Heart left ventricle (tissue), 16 donors: ENCODE measurements at regions not wholly inside any gene's neighbourhood (a gene's known extent, or its start where the extent isn't known, plus 50 kb on each side); places are given as distances from the start of the nearest gene placed in this dataset.
A peak's percentile ranks its signal among the peaks of the same experiment; 100 is the strongest.

Experiments used
- ATAC-seq, 4 donors: fragments of 200-7000 bp; cut with Tn5 transposase; one replicate each; pipeline ENCODE4 v1.9.1; 2020 to 2022; ENCODE audit warnings: moderate library complexity in 4 of 4, mild to moderate bottlenecking in 3 of 4, moderate number of reproducible peaks in 1 of 4
- DNase-seq, 5 donors: peaks; one replicate each; pipeline ENCODE4 v3.0.0-alpha.2; 2020
- H3K27ac ChIP-seq, 12 donors: fragments of 200-600 bp; sonication (generic) in 4 of 12; one replicate each; pipeline versions ENCODE4 v1.5.0 to v1.8.0; 2016 to 2022; ENCODE audit warnings: mild to moderate bottlenecking in 2 of 12
- H3K27me3 ChIP-seq, 9 donors: fragments of 200-600 bp; sonication (generic) in 2 of 9; one replicate each; pipeline versions ENCODE4 v1.5.1 to v1.8.0; 2016 to 2022; ENCODE audit warnings: mild to moderate bottlenecking in 3 of 9
- H3K36me3 ChIP-seq, 9 donors: fragments of 200-600 bp; sonication (generic) in 2 of 9; one replicate each; pipeline versions ENCODE4 v1.5.0 to v1.8.0; 2018 to 2022; ENCODE audit warnings: mild to moderate bottlenecking in 2 of 9
- H3K4me1 ChIP-seq, 12 donors: fragments of 200-600 bp; sonication (generic) in 4 of 12; one replicate each; pipeline versions ENCODE4 v1.5.0 to v1.8.0; 2016 to 2022; ENCODE audit warnings: mild to moderate bottlenecking in 3 of 12
- H3K4me3 ChIP-seq, 12 donors: fragments of 200-600 bp; sonication (generic) in 4 of 12; one replicate each; pipeline versions ENCODE4 v1.5.0 to v1.8.0; 2017 to 2022; ENCODE audit warnings: mild to moderate bottlenecking in 9 of 12, moderate library complexity in 4 of 12
- H3K9me3 ChIP-seq, 12 donors: fragments of 200-600 bp; sonication (generic) in 4 of 12; one replicate each; pipeline versions ENCODE4 v1.5.0 to v1.8.0; 2016 to 2022; ENCODE audit warnings: mild to moderate bottlenecking in 1 of 12
- POLR2A ChIP-seq, 2 donors: fragments of 450-650 bp; IDR thresholded peaks; one replicate each; pipeline ENCODE4 v1.6.1; 2017; ENCODE audit warnings: antibody characterized with exemption in 2 of 2, mild to moderate bottlenecking in 2 of 2, moderate library complexity in 2 of 2
- WGBS, 4 donors: extraction: QIAGEN DNeasy Blood & Tissue Kit in 2 of 4; methylation state at CpG; one replicate each; pipeline versions ENCODE4 v1.1.5 to v1.1.7; 2013 to 2018; 5-methylcytosine and 5-hydroxymethylcytosine counted together
- intact Hi-C, 10 donors: fragments of 100-400 bp; cut with DNase I; formaldehyde crosslinking; loops; one replicate each; pipeline versions ENCODE4 v1.11.1 to v1.14.2; 2022
- TF ChIP-seq, protein P1 (sequence below), 12 donors: fragments of 200-600 bp; sonication (generic) in 4 of 12; IDR thresholded peaks; one replicate each; pipeline versions ENCODE4 v1.5.0 to v1.8.0; 2018 to 2022; ENCODE audit warnings: antibody characterized with exemption in 12 of 12, mild to moderate bottlenecking in 5 of 12
- donor health status: ischemic (EF 13 %, LVEDD 7.1; RV severe dilation, severe dysfunction).
- donor health status: healthy with polysubstance abuse.
- donor health status: DM: no; HTN: yes; CAD: no.
- donor health status: DM: no; HTN: no; CAD: no.
- donor health status: ischemic (EF 25% LVEDD 6.9; RV normal size, moderate dysfunction).
- donor health status: ischemic (EF 25% LVEDD 5.7; RV mildly dilated, moderate dysfunction).
- donor health status: healthy.
- donor health status: DM: yes; HTN: yes; CAD: no.
- donor health status: ischemic (EF 35%, LVEDD 5.7; RV mildly dilated, moderate dysfunction).
- donor health status: nonischemic (EF 11% LVEDD 7.7; RV severe dilation, severe dysfunction).
- donor health status: DM: yes; HTN: yes; CAD: no.
- donor health status: PGD.
- donor health status: ischemic (EF 29% LVEDD 5.4; RV normal size, mild dysfunction).
- donor health status: nonischemic (EF 23%, LVEDD 6.1; RV moderate dilation, normal function).

DNA sequence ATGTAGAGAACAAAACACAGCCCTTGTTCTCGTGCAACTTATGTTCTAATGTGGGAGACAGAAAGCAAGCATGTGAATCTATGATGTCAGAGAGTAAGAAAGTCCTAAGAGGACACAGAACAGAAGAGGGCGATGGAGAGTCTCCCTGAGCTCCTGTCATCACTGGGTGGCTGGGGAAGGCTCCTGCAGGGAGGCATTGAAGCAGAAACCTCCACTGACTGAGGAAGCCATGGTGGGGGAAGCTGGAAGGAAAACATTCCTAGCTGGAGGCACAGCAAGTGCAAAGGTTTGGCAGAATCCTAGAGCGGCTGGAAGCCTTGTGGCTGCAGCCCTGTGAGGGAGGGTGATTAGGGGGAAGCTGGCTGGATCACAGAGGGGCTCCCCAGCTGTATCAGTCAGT, 248.0 kb downstream of the CDH26 start:
- H3K27ac ChIP-seq = no peak overlapping the region
- no peak overlapping the region for H3K4me3 ChIP-seq
- no peaks in the 10 kb centered on the region for H3K36me3 ChIP-seq
- peaks cover 0 to 23% (median 3%) of the 10 kb centered on the region in 12 donors for H3K4me1 ChIP-seq
- DNase-seq = no peak
- TF ChIP-seq, protein P1, sequence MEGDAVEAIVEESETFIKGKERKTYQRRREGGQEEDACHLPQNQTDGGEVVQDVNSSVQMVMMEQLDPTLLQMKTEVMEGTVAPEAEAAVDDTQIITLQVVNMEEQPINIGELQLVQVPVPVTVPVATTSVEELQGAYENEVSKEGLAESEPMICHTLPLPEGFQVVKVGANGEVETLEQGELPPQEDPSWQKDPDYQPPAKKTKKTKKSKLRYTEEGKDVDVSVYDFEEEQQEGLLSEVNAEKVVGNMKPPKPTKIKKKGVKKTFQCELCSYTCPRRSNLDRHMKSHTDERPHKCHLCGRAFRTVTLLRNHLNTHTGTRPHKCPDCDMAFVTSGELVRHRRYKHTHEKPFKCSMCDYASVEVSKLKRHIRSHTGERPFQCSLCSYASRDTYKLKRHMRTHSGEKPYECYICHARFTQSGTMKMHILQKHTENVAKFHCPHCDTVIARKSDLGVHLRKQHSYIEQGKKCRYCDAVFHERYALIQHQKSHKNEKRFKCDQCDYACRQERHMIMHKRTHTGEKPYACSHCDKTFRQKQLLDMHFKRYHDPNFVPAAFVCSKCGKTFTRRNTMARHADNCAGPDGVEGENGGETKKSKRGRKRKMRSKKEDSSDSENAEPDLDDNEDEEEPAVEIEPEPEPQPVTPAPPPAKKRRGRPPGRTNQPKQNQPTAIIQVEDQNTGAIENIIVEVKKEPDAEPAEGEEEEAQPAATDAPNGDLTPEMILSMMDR (IDR thresholded peaks at IDR 0.05) = peak in 10 of 12 donors; percentile 5 to 40 (median 22)
- TF ChIP-seq POLR2A (IDR thresholded peaks at IDR 0.05) = no peak
- no peaks in the 10 kb centered on the region for H3K9me3 ChIP-seq
- whole genome bisulfite sequencing, 4 donors = 29 to 39% (median 33%) methylated on average over 3 of the region's 3 CpGs
- ATAC-seq = peak in 3 of 4 donors; percentile 40 to 50 (median 47)
- H3K27me3 ChIP-seq = no peaks in the 10 kb centered on the region
- intact Hi-C loops = loop anchor here in 6 of 10 donors (5.0 to 10.0 kb wide), 4 partner anchors 69 to 919 kb away; no protein-coding TSS in a partner anchor

DNA sequence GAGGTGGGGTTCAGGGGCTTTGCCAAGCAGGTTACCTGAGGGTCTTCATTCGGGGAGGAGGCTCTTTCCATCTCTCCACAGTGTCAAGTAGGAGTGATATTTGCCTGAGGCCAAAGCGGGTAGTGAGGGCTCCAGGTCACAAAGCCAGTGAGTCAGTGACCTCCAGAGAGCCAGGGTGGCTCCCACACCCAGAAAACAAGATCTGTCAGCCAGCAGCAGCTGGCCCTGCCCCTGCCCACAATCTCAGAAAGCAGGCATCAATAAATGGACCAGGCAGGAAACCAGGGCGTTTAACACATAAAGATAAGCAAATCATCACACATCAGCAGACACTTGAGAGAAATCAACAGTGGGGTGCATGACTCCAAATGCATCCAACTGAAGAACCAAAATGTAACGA, 250.8 kb downstream of the CDH26 start:
- H3K4me1 ChIP-seq = peaks cover 0 to 15% (median 0%) of the 10 kb centered on the region in 12 donors
- no peaks in the 10 kb centered on the region for H3K27me3 ChIP-seq
- TF ChIP-seq POLR2A (IDR thresholded peaks at IDR 0.05) = no peak
- TF ChIP-seq, protein P1 (IDR thresholded peaks at IDR 0.05) = no peak
- ATAC-seq (peak in 1 of 4 donors; percentile 47), DNase-seq (no peak)
- no peaks in the 10 kb centered on the region for H3K36me3 ChIP-seq
- no peaks in the 10 kb centered on the region for H3K9me3 ChIP-seq
- intact Hi-C loops = loop anchor here in 6 of 10 donors (5.0 to 10.0 kb wide), 4 partner anchors 72 to 916 kb away; no protein-coding TSS in a partner anchor
- 20 to 29% (median 23%) methylated on average over 4 of the region's 4 CpGs for WGBS, 4 donors
- no peak overlapping the region for H3K4me3 ChIP-seq
- no peak overlapping the region for H3K27ac ChIP-seq

DNA sequence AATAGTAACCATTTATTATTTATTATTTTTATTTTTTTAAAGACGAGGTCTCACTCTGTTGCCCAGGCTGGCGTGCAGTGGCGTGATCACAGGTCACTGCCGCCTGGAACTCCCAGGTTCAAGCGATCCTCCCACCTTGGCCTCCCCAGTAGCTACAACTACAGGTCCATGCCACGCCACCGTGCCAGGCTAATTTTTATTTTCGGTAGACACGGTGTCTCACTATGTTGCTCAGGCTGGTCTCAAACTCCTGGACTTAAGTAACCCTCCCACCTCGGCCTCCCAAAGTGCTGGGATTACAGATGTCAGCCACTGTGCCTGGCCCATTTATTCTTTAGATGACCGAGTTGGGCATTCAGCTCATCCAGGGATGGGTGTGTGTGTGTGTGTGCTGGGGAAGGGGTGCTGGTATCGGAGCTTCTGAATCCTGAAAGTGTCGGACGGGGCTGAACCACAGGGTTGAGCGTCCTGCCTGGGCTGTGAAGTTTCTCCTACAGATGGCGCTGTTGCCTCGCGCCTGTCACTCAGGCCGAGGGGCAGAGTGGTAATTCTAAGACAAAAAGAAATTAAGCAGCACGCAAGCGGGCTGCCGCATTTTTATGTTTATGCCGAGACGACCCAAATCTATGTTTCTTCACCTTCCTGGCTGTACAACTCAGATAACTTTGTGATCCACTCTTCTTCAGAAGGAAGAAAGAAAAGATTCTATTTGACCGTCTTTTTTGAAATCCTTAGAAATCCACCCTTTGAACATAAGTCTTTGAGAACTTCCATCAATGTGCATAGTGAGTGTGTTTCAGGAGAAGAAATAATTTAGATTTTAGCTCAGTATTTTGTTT, 252.8 kb downstream of the CDH26 start:
- intact Hi-C loops = loop anchor here in 7 of 10 donors (2.0 to 10.0 kb wide), 12 partner anchors 154 to 1686 kb away; partner anchors contain the start of gene CDH4 (in 1 of the 7)
- Histone ChIP-seq H3K27ac (no peak overlapping the region), H3K27me3 (peaks cover 0 to 3% (median 0%) of the 10 kb centered on the region in 9 donors), H3K4me3 (no peak overlapping the region), H3K36me3 (no peaks in the 10 kb centered on the region), H3K9me3 (no peaks in the 10 kb centered on the region), H3K4me1 (peaks cover 0 to 15% (median 0%) of the 10 kb centered on the region in 12 donors)
- 34 to 39% (median 38%) methylated on average over 25 of the region's 25 CpGs for WGBS, 4 donors
- ATAC-seq (peak; percentile 78 to 87 (median 81)), DNase-seq (peak; percentile 46 to 80 (median 64))
- TF ChIP-seq POLR2A (IDR thresholded peaks at IDR 0.05) = no peak
- TF ChIP-seq, protein P1 (IDR thresholded peaks at IDR 0.05) = peak; percentile 79 to 90 (median 87)
